ENCODE measurements at regions not wholly inside any gene's neighbourhood (a gene's known extent, or its start where the extent isn't known, plus 50 kb on each side); places are given as distances from the start of the nearest gene placed in this dataset.
"Not testable (repeated sequence)": the region's sequence is repeated elsewhere in the genome, so short reads cannot be mapped to it uniquely, and the experiment has no call there.

- POLR2A ChIA-PET: no interaction called here
- Mint-ChIP-seq H3K9me3 (peaks cover 3% of the 10 kb centered on the region), H3K27me3 (no peaks in the 10 kb centered on the region), H3K4me3 (no peak overlapping the region), H3K4me1 (ENCODE audit: low read depth) (no peaks in the 10 kb centered on the region), H3K36me3 (ENCODE audit: low read depth) (no peaks in the 10 kb centered on the region), H3K27ac (no peak overlapping the region)
- intact Hi-C loops (cut with micrococcal nuclease): no loop called here
- no peak for ATAC-seq
- CTCF ChIA-PET: no interaction called here
- no peak for DNase-seq
- no peak for TF ChIP-seq CTCF (IDR thresholded peaks at IDR 0.05)
Measured at GRCh38 chr7:42650171-42650570, 261.7 kb downstream of the C7orf25 start.

DNA sequence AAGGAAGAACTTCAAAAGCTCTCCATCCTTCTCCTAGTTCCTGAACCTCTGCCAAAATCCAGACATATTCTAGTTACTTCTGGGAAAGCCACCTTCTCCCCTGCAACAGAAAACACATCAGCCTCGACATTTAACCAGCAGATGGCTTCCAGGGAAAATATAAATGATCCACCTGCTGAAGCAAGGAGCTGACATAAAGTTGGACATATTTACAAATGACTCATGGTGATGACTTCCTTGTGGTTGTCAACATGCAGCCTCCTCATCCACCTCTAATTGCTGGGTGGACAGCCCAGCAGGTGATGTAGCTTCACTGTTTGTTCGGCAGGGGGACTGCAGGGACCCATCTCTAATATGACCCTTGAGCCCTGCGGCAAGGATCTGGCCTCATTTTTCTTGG, 266.0 kb downstream of the C7orf25 start:
- ChIA-PET CTCF (no interaction called here), POLR2A (no interaction called here)
- Mint-ChIP-seq H3K4me3 (no peak overlapping the region), H3K27me3 (no peaks in the 10 kb centered on the region), H3K4me1 (ENCODE audit: low read depth) (no peaks in the 10 kb centered on the region), H3K36me3 (ENCODE audit: low read depth) (no peaks in the 10 kb centered on the region), H3K27ac (no peak overlapping the region), H3K9me3 (no peaks in the 10 kb centered on the region)
- DNase-seq: no peak
- intact Hi-C loops (cut with micrococcal nuclease): no loop called here
- no peak for ATAC-seq
- TF ChIP-seq CTCF (IDR thresholded peaks at IDR 0.05): no peak

- POLR2A ChIA-PET: no interaction called here
- Mint-ChIP-seq H3K4me3 (no peak overlapping the region), H3K27ac (no peak overlapping the region), H3K36me3 (ENCODE audit: low read depth) (no peaks in the 10 kb centered on the region), H3K27me3 (no peaks in the 10 kb centered on the region), H3K4me1 (ENCODE audit: low read depth) (no peaks in the 10 kb centered on the region), H3K9me3 (no peaks in the 10 kb centered on the region)
- intact Hi-C loops (cut with micrococcal nuclease): no loop called here
- no peak for ATAC-seq
- CTCF ChIA-PET: interaction anchor here (1.2 kb wide), 1 partner anchor 29 kb away, joined by 3 read pairs; no protein-coding TSS in a partner anchor
- DNase-seq: no peak
- TF ChIP-seq CTCF (IDR thresholded peaks at IDR 0.05): no peak
Measured at GRCh38 chr7:42642699-42643098, 269.2 kb downstream of the C7orf25 start.

DNA sequence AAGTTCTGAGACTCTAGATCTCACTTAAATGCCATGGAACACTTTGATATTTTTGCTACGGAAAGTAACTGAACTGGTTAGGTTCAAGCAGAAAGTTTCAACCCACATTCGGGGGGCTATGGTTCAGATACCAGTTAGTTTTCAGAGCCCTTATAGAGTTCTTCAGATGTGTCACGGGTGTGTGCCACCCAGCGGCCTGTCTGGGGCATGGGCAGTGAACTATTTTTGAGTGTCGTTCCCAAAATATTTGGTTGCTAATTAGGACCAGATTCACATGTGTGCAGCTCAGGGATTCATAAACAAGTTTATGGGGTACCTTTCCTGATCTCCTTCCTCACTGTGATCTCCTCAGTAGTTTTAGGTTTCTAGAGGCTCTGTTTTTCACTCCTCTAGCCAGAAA, 271.9 kb downstream of the C7orf25 start:
- no peak for TF ChIP-seq CTCF (IDR thresholded peaks at IDR 0.05)
- DNase-seq: no peak
- Mint-ChIP-seq H3K4me3 (no peak overlapping the region), H3K9me3 (no peaks in the 10 kb centered on the region), H3K36me3 (ENCODE audit: low read depth) (no peaks in the 10 kb centered on the region), H3K27me3 (no peaks in the 10 kb centered on the region), H3K4me1 (ENCODE audit: low read depth) (no peaks in the 10 kb centered on the region), H3K27ac (no peak overlapping the region)
- intact Hi-C loops (cut with micrococcal nuclease): no loop called here
- no peak for ATAC-seq
- POLR2A ChIA-PET: no interaction called here
- CTCF ChIA-PET: no interaction called here

DNA sequence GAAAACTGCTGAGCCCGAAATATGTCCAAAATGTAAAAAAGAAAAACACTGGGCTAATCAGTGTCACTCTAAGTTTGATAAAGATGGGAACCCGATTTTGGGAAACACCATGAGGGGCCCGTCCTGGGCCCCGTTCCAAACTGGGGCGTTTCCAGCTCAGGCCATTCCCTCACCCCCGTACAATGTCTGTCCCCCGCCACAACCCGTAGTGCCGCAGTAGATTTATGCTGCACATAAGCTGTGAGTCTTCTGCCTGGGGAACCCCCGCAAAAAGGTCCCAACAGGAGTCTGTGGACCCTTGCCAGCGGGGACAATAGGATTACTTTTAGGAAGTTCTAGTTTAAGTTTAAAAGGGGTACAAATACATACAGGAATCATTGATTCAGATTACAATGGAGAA, 275.5 kb downstream of the C7orf25 start:
- ATAC-seq; POLR2A ChIA-PET; H3K9me3 Mint-ChIP-seq; H3K4me1 Mint-ChIP-seq (ENCODE audit: low read depth); CTCF ChIA-PET; H3K27ac Mint-ChIP-seq; H3K4me3 Mint-ChIP-seq; intact Hi-C loops (cut with micrococcal nuclease); DNase-seq; H3K36me3 Mint-ChIP-seq (ENCODE audit: low read depth); H3K27me3 Mint-ChIP-seq: not testable (repeated sequence)

DNA sequence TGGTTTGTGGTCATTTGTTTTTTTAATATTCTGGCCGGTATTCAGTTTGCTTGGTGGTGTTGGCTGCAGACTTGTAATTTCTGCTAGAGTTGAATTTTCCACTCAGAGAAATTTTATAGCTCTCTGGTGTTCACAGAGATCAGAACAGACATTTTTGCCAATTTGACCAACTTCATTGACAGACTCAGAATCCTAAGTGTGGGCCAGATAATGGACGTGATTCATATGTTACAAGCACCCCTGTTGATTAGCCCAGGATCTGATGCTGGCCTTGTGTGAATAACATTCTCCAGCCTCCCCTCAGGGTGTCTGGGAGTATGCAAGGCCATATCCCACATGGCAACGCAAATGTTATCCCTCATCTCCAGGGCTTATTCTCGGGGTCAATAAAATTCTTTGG, 283.8 kb downstream of the C7orf25 start:
- H3K27me3 Mint-ChIP-seq: no peaks in the 10 kb centered on the region
- H3K9me3 Mint-ChIP-seq: no peaks in the 10 kb centered on the region

More for the DNA sequence above, 283.8 kb downstream of the C7orf25 start:
- POLR2A ChIA-PET: no interaction called here
- no peaks in the 10 kb centered on the region for H3K4me1 Mint-ChIP-seq (ENCODE audit: low read depth)
- intact Hi-C loops (cut with micrococcal nuclease): no loop called here
- H3K27ac Mint-ChIP-seq: no peak overlapping the region
- DNase-seq: no peak
- no peak for TF ChIP-seq CTCF (IDR thresholded peaks at IDR 0.05)
- CTCF ChIA-PET: no interaction called here
- ATAC-seq: no peak
- H3K36me3 Mint-ChIP-seq (ENCODE audit: low read depth): no peaks in the 10 kb centered on the region
- no peak overlapping the region for H3K4me3 Mint-ChIP-seq

Data from activated CD8-positive, alpha-beta T cell treated with anti-CD3 and anti-CD28 coated beads for 36 hours (primary cell).